Loucy (cell line): ENCODE measurements at regions not wholly inside any gene's neighbourhood (a gene's known extent, or its start where the extent isn't known, plus 50 kb on each side); places are given as distances from the start of the nearest gene placed in this dataset.

Experiments
- H2AFZ ChIP-seq: fragments of 200-600 bp; sonication (generic); 2 replicates; pipeline ENCODE4 v1.6.0; 2016; ENCODE audit warnings: antibody characterized with exemption, mild to moderate bottlenecking, low read length, moderate library complexity
- H3F3A ChIP-seq: fragments of 200-600 bp; 2 replicates; pipeline ENCODE4 v1.6.0; 2016; ENCODE audit warnings: antibody characterized with exemption, low read depth, mild to moderate bottlenecking
- H3K27me3 ChIP-seq: fragments of 200-600 bp; sonication (generic); 2 replicates; pipeline ENCODE4 v1.6.1; 2014; ENCODE audit warnings: low read length, mild to moderate bottlenecking; ENCODE audit not compliant: insufficient read depth, poor library complexity, severe bottlenecking
- H3K36me3 ChIP-seq: fragments of 200-600 bp; sonication (generic); 2 replicates; pipeline ENCODE4 v1.6.1; 2016; ENCODE audit warnings: low read length; ENCODE audit not compliant: insufficient read depth
- H3K4me1 ChIP-seq: fragments of 200-600 bp; sonication (generic); 2 replicates; pipeline ENCODE4 v1.5.1; 2014; ENCODE audit warnings: low read length, mild to moderate bottlenecking; ENCODE audit not compliant: insufficient read depth, poor library complexity, severe bottlenecking
- H3K4me2 ChIP-seq: fragments of 200-600 bp; sonication (generic); 2 replicates; pipeline ENCODE4 v1.6.0; 2014; ENCODE audit warnings: antibody characterized with exemption, low read length, low read depth, mild to moderate bottlenecking; ENCODE audit not compliant: poor library complexity, severe bottlenecking
- H3K4me3 ChIP-seq: fragments of 200-600 bp; sonication (generic); 2 replicates; pipeline ENCODE4 v1.5.1; 2014; ENCODE audit warnings: low read length, mild to moderate bottlenecking, mixed read lengths; ENCODE audit not compliant: poor library complexity, severe bottlenecking
- H3K79me2 ChIP-seq: fragments of 200-600 bp; sonication (generic); 2 replicates; pipeline ENCODE4 v1.6.1; 2014; ENCODE audit warnings: low read length; ENCODE audit not compliant: insufficient read depth
- H3K9ac ChIP-seq: fragments of 200-600 bp; sonication (generic); 2 replicates; pipeline ENCODE4 v1.6.0; 2014; ENCODE audit warnings: mild to moderate bottlenecking, low read depth, low read length, moderate library complexity; ENCODE audit not compliant: poor library complexity, severe bottlenecking
- H3K9me2 ChIP-seq: fragments of 200-600 bp; sonication (generic); replicated peaks from 2 replicates; pipeline ENCODE4 v1.6.1; 2016; ENCODE audit warnings: low read depth, low read length, mixed read lengths
- H3K9me3 ChIP-seq: fragments of 200-600 bp; sonication (generic); 2 replicates; pipeline ENCODE4 v1.6.1; 2014; ENCODE audit warnings: mild to moderate bottlenecking, antibody characterized with exemption, low read length, low read depth; ENCODE audit not compliant: insufficient read depth
- H4K20me1 ChIP-seq: fragments of 200-600 bp; sonication (generic); 2 replicates; pipeline ENCODE4 v1.6.0; 2014; ENCODE audit warnings: antibody characterized with exemption, low read length, mild to moderate bottlenecking; ENCODE audit not compliant: insufficient read depth, poor library complexity, severe bottlenecking
- EZH2phosphoT487 ChIP-seq: fragments of 200-600 bp; IDR thresholded peaks from 2 replicates; pipeline ENCODE4 v1.6.1; 2018; ENCODE audit warnings: antibody characterized with exemption, mild to moderate bottlenecking, moderate library complexity, borderline replicate concordance
- TF ChIP-seq, protein P1 (sequence below): fragments of 200-600 bp; sonication (generic); conservative IDR thresholded peaks from 2 replicates; pipeline ENCODE4 v1.5.1; 2014; ENCODE audit warnings: mild to moderate bottlenecking, antibody characterized with exemption, low read length

DNA sequence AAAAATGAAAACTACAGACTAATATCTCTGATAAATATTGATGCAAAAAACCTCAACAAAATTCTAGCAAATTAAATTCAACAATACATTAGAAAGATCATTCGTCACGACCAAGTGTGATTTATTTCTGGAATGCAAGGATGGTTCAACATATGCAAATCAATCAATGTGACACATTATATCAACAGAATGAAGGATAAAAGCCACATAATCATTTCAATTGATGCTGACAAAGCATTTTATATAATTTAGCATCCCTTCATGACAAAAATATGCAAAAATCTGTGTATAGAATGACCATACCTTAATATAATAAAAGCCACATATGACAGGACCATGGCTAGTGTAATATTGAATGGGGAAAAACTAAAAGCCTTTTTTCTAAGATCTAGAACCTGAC is 457.2 kb upstream of the SPANXN1 start:
- Histone ChIP-seq H3K36me3 (no peaks in the 10 kb centered on the region), H3K9me3 (no peaks in the 10 kb centered on the region), H3K9ac (no peak overlapping the region), H3K4me2 (no peak overlapping the region), H3K4me3 (no peak overlapping the region), H3K9me2 (no peaks in the 10 kb centered on the region), H3F3A (no peaks in the 10 kb centered on the region), H2AFZ (no peak overlapping the region), H4K20me1 (no peaks in the 10 kb centered on the region), H3K27me3 (no peaks in the 10 kb centered on the region), H3K79me2 (no peaks in the 10 kb centered on the region), H3K4me1 (no peaks in the 10 kb centered on the region)
- TF ChIP-seq EZH2phosphoT487: no peak
- TF ChIP-seq, protein P1, sequence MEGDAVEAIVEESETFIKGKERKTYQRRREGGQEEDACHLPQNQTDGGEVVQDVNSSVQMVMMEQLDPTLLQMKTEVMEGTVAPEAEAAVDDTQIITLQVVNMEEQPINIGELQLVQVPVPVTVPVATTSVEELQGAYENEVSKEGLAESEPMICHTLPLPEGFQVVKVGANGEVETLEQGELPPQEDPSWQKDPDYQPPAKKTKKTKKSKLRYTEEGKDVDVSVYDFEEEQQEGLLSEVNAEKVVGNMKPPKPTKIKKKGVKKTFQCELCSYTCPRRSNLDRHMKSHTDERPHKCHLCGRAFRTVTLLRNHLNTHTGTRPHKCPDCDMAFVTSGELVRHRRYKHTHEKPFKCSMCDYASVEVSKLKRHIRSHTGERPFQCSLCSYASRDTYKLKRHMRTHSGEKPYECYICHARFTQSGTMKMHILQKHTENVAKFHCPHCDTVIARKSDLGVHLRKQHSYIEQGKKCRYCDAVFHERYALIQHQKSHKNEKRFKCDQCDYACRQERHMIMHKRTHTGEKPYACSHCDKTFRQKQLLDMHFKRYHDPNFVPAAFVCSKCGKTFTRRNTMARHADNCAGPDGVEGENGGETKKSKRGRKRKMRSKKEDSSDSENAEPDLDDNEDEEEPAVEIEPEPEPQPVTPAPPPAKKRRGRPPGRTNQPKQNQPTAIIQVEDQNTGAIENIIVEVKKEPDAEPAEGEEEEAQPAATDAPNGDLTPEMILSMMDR: no peak

GRCh38 chrX:144791298-144791697 is 456.0 kb upstream of the SPANXN1 start:
- H3K9me2 ChIP-seq: no peaks in the 10 kb centered on the region
- no peak overlapping the region for H2AFZ ChIP-seq
- no peaks in the 10 kb centered on the region for H3K27me3 ChIP-seq
- H3K4me2 ChIP-seq: no peak overlapping the region
- no peaks in the 10 kb centered on the region for H4K20me1 ChIP-seq
- H3K4me3 ChIP-seq: no peak overlapping the region
- no peaks in the 10 kb centered on the region for H3K9me3 ChIP-seq
- H3K79me2 ChIP-seq: no peaks in the 10 kb centered on the region
- no peak for TF ChIP-seq EZH2phosphoT487
- TF ChIP-seq, protein P1: no peak
- H3F3A ChIP-seq: no peaks in the 10 kb centered on the region
- no peaks in the 10 kb centered on the region for H3K4me1 ChIP-seq
- no peak overlapping the region for H3K9ac ChIP-seq
- H3K36me3 ChIP-seq: no peaks in the 10 kb centered on the region

GRCh38 chrX:144798972-144799371 is 448.3 kb upstream of the SPANXN1 start:
- no peaks in the 10 kb centered on the region for H3K9me3 ChIP-seq
- no peaks in the 10 kb centered on the region for H3K79me2 ChIP-seq
- H3K4me2 ChIP-seq: no peak overlapping the region
- H3K4me3 ChIP-seq: no peak overlapping the region
- no peaks in the 10 kb centered on the region for H3K36me3 ChIP-seq
- no peaks in the 10 kb centered on the region for H3K4me1 ChIP-seq
- no peak overlapping the region for H3K9ac ChIP-seq
- no peaks in the 10 kb centered on the region for H3K9me2 ChIP-seq
- no peak overlapping the region for H2AFZ ChIP-seq
- no peaks in the 10 kb centered on the region for H3K27me3 ChIP-seq
- no peaks in the 10 kb centered on the region for H3F3A ChIP-seq
- TF ChIP-seq, protein P1: no peak
- no peak for TF ChIP-seq EZH2phosphoT487
- no peaks in the 10 kb centered on the region for H4K20me1 ChIP-seq
